ENCODE measurements at regions not wholly inside any gene's neighbourhood (a gene's known extent, or its start where the extent isn't known, plus 50 kb on each side); places are given as distances from the start of the nearest gene placed in this dataset.

DNA sequence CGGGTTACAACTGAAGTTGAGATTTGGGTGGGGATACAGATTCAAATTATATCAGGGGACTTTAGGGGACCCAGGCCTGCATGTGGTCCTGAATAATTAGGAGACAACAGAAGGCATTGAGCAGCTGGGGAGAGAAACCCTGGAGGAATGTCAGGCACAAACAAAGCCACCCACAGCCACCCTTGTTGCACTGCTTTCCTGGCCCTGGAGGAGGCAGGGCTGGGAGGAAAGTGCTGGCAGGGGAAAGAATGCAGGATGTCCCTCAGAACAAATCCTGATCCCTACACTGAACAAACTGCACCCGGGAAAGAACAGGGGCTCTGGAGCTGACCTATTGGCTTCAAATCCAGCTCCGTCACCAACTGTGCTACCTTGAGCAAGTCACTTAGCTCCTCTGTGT is 214.1 kb upstream of the ATP6AP2 start:
- TF ChIP-seq, protein P1, sequence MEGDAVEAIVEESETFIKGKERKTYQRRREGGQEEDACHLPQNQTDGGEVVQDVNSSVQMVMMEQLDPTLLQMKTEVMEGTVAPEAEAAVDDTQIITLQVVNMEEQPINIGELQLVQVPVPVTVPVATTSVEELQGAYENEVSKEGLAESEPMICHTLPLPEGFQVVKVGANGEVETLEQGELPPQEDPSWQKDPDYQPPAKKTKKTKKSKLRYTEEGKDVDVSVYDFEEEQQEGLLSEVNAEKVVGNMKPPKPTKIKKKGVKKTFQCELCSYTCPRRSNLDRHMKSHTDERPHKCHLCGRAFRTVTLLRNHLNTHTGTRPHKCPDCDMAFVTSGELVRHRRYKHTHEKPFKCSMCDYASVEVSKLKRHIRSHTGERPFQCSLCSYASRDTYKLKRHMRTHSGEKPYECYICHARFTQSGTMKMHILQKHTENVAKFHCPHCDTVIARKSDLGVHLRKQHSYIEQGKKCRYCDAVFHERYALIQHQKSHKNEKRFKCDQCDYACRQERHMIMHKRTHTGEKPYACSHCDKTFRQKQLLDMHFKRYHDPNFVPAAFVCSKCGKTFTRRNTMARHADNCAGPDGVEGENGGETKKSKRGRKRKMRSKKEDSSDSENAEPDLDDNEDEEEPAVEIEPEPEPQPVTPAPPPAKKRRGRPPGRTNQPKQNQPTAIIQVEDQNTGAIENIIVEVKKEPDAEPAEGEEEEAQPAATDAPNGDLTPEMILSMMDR (IDR thresholded peaks at IDR 0.05): no peak

DNA sequence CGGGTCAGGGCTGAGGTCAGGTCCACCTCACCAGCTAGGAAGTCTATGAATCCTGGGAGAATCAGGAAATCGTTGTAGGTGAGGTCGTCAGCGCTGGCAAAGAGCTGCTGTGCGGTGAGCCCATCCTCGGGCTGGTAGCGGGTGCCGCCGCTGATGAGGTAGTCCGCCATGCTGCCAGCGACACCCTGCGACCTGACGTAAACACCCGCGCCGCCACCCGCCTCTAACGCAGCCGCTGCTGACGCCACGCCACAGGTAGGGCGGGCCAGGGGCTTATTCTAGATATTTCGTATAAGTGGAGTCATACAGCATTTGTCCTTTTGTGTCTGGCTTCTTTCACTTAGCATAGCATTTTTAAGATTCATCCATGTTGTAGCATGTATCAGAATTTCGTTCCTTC is 220.2 kb upstream of the ATP6AP2 start:
- TF ChIP-seq, protein P1 (IDR thresholded peaks at IDR 0.05): no peak

DNA sequence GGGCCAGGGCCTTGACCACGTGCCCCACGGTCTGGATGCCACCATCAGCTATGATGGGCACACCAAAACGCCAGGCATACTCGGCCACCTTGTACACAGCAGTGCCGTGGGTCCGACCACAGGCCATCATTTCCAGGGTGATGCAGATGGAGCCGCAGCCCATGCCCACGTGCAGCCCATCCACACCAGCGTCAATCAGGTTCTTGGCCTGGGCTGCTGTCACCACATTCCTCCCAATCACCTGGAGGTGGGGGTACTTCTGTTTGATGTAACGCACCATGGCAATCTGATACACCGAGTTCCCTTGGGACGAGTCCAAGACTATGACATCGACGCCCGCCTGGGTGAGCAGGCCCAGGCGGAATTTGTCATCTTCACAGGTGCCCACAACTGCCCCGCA is 221.2 kb upstream of the ATP6AP2 start:
- TF ChIP-seq, protein P1 (IDR thresholded peaks at IDR 0.05): no peak

DNA sequence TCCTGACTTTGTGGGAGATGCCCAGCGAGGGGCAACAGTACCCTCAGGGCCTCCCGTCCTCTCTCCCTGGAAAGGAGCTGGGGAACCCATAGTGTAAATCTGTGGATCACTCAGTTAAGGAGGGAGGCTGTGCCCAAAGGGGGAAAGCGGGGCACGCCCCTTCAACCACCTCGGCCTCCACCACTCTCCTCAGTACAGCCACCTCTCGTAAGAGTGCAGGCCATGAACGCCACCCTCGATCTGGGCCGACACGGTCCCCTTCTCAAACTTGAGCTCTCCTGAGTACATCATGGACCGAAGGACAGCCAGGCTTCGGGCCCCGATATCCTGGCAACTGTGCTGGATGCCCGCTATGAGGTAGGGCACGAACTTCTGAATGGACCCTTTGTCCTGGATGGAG is 221.8 kb upstream of the ATP6AP2 start:
- TF ChIP-seq, protein P1 (IDR thresholded peaks at IDR 0.05): no peak

DNA sequence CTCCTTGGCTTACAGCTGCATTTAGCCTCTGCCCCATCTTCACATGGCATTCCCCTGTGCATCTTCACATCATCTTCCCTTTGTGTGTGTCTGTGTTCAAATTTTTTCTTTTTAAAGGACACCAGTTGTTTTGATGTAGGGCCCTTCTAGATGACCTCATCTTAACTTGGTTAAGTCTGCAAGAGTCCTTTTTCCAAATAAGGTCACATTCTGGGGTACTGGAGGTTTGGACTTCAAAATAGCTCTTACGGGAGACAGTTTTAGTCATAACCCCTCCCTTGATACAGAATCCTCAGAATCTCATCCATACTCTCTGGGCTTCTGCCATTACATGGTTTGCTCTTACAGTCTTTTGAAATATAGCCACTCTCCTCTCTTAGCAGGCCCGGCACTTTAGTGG is 231.5 kb upstream of the ATP6AP2 start:
- TF ChIP-seq, protein P1 (IDR thresholded peaks at IDR 0.05): no peak

DNA sequence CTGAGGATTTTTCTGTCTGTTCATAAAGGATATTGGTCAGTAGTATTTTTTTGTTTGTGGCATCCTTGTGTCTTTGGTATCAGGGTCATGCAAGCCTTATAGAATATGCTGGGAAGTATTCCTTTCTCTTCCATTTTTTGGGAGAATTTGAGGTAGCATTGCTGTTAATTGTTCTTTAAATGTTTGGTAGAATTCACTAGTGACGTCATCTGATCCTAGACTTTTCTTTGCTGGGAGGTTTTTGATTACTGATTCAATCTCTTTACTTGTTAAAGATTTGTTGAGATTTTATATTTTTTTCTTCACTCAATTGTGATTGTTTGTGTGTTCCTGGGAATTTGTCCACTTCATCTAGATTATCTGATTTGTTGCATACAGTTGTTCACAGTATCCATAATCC is 234.4 kb upstream of the ATP6AP2 start:
- TF ChIP-seq, protein P1 (IDR thresholded peaks at IDR 0.05): no peak

DNA sequence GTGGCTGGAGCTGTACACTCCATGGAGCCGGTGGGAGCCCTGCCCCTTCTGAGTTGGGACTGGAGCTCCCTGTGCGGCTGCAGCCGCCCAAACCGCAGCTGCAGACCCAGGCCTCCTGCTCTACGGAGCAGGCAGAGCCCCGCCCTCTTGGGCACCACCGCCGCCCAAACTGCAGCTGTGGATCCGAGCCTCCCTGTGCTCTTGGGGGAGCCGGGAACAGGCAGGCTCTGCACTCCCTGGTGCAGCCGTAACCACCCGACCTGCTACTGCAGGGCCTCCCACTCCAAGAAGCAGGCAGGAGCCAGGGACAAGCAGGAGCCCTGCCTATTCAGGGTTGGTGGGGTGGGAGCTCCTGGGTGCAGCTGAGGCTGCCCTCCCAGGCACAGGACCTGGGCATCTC is 237.5 kb upstream of the ATP6AP2 start:
- TF ChIP-seq, protein P1 (IDR thresholded peaks at IDR 0.05): no peak

DNA sequence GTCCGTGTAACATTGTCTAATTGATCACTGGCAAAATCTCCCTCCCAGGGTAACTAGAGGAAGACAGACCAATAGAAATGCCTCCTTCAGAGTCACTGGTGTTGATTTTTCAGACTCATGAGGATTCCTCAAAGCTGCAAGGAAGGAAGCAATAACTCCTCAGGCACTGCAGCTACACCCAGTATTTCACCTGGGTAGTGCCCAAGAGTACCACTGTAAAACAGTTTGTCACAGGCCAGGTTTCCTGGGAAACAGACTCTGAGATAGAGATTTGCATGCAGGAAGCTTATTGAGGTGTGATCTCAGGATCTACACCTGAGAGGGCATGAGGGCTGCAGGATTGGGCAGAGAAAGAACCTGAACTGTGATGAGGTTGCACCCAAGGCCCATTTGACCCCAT is 240.7 kb upstream of the ATP6AP2 start:
- TF ChIP-seq, protein P1 (IDR thresholded peaks at IDR 0.05): no peak

Data from LNCAP (cell line).